GM19372 (cell line): ENCODE measurements at regions not wholly inside any gene's neighbourhood (a gene's known extent, or its start where the extent isn't known, plus 50 kb on each side); places are given as distances from the start of the nearest gene placed in this dataset.

ENCODE experiments used
- ATAC-seq: cut with Tn5 transposase; IDR thresholded peaks from one replicate; pipeline ENCODE4 v1.9.1; 2021; ENCODE audit warnings: mild to moderate bottlenecking, low read depth, moderate library complexity; ENCODE audit not compliant: unreplicated experiment

- ATAC-seq: no peak
Measured at GRCh38 chr13:22454586-22454985, 726.2 kb upstream of the SGCG start.

GRCh38 chr13:22455036-22455435 lies 725.7 kb upstream of the SGCG start:
- ATAC-seq: no peak

DNA sequence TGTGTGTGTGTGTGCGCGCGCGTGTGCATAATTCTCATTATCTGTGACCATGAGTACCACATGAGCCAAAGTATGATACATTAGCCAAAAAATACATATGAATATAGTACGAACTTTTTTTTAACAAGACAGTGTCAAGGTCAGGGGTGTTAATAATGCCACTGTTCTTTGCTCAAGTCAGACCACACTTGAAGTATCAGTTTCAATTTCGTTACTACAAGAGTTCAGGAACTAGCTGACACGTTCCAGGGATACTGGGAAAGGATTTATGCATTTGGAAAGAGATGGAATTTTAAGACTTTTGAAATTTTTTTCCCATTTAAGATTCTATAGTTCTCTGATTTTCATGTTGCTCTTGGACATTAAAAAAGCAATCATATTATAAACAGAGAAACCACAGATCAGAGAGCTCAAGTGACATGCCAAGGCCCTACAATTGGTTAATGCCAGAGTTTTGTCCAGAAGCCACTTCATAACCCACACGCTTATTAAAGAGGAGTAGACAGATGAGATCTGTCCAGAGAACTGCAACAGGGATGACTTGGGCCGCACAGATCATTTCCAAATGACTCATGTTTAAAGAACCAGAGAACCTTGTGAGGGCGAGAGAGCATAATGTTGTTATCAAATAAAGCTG lies 718.8 kb upstream of the SGCG start:
- no peak for ATAC-seq

DNA sequence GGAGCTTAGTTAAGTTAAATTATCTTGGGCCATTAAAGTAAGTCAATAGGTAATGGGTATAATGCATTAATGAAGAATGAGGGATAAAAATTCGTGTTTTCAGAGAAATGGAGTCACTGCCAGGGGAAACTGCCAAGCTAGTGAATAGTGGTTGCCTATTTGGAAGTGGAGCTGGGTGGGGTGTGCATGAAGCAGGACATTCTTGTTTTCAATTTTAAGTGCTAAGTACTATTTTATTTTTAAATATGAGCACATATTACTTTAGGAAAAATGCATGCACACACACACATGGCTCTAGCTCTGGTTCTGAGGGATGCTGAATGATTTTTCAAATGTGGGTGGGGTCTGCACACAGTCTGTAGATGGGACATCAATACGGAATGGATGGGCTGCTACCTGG lies 717.7 kb upstream of the SGCG start:
- no peak for ATAC-seq

- ATAC-seq: no peak
Measured at GRCh38 chr13:22468045-22468444, 712.7 kb upstream of the SGCG start.

DNA sequence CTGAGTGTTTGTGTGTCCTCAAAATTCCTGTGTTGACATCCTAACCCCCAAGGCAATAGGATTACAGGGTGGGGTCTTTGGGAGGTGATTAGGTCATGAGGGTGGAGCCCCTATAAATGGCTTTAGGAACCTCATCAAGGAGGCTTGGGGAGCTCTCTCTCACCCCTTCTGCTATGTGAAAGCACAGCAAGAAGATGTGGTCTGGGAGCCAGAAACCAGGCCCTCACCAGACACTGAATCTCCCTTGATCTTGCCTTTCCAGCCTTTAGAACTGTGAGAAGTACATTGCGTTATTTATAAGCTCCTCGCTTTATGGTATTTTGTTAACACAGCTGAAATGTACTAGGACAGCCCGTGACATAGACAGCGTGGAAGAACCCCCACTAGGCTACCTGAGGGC lies 712.0 kb upstream of the SGCG start:
- no peak for ATAC-seq

GRCh38 chr13:22469452-22469851 lies 711.3 kb upstream of the SGCG start:
- ATAC-seq: no peak

- ATAC-seq: no peak
Measured at GRCh38 chr13:22470075-22470474, 710.7 kb upstream of the SGCG start.

DNA sequence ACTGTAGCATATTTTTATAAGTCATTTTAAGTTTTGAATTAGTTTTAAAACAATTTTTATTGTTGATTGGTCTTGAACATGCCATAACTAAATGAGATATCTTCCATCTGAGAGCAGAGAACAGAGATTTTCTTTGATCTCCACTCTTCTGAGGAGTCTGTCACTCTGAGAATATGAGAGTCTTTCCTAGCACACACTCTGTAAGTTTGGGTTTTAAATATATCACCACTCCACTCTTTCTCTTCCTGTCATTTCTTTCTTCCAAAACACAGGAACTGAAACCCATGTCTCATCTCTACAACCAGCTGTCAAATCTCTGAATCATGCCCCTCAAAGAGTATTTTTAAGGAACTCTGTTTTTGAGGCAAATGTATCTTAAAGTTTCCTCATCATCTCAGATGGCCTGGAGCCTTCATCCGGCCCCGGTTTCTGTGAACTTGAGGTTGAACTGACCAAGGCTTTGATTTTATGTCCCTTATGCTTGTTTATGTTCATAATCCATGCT lies 698.2 kb upstream of the SGCG start:
- ATAC-seq: no peak

GRCh38 chr13:22483276-22483675 lies 697.5 kb upstream of the SGCG start:
- ATAC-seq: no peak

- no peak for ATAC-seq
Measured at GRCh38 chr13:22486490-22486889, 694.3 kb upstream of the SGCG start.

DNA sequence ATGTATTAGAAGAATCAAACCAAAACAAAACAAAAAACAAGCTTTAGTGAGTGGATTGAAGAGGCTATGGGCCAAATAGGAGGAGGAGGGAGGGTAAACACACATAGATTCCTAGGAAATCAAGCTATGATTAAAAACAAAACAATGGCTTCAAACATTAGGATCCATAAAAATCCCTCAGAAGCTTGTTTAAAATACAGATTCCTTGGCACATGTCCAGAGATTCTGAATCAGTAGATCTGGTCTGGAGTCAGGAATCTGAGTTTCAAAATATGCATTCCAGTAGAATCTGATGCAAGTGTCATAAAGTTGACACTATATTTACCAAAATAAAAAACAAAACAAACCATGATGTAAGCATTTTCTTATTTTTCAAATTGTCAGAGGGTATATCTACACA lies 692.8 kb upstream of the SGCG start:
- no peak for ATAC-seq

DNA sequence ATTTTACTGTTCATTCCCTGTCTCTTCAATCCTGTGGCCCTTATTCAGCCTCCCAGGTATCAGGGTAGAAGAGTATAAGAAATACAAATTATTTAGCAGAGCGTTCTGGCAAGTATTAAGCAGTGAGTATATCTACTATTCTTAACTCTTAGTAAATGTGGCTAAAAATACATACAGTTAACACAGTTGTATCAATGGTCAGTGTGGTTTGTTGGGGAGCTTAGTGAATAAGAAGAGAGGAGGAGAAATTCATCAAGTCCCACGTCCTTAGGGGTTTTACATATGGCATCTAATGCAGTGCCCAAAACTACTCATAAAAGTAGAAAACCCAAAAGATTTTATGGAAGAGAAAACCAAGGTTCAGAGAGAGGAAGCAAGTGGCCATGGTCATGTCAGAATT lies 691.0 kb upstream of the SGCG start:
- no peak for ATAC-seq

DNA sequence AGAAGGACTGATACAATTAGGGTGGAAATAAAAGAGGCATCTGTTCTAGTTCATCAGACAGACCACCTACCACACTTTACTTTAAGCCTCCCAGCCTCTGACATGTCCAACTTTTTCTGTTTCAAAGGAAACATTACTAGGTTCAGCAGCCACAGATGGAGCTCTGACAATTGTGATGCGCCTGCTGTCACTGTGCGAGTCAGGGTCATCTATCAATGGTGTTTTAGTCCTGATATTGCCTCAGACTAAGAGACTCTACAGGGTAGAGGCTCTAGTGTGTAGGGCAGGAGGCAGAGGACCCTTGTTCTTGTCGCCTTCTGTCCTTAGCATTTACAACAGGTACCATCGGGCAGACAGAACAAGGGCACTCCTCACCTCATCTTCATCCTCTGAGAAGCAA lies 685.0 kb upstream of the SGCG start:
- ATAC-seq: no peak

DNA sequence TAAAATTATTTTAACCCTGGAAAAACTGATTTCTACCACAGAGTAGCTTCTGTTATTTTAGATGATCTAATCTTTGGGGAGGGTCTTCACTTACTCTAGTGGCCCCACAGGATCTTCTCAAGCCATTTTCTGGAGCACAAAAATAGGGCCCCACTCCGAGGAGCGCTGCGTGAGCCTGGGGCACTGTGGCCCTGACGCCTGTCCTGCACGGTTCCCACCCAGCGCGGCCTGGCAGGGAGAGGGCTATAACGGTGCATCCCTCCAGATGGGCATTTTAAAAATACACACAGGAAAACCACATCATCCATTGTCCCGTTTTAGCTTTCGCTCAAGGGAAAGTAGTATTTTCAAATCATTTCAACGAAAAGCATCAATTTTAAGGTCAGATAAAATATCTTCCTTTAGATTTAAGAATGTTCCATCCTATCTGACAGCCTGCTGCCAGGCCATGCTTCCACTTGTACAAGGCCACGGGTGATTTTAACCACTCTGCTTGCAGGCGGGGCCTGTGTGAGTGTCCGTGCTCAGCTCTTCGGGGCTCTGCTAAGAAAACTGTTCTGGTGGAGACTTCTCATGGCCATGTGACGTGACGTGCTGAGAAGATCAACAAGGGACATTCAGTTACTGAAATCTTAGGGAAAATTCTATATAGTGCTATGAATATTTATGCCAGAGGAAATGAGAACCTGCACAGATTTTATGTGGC lies 683.8 kb upstream of the SGCG start:
- no peak for ATAC-seq

GRCh38 chr13:22497991-22498780 lies 682.6 kb upstream of the SGCG start:
- no peak for ATAC-seq

GRCh38 chr13:22499919-22500318 lies 680.9 kb upstream of the SGCG start:
- no peak for ATAC-seq

DNA sequence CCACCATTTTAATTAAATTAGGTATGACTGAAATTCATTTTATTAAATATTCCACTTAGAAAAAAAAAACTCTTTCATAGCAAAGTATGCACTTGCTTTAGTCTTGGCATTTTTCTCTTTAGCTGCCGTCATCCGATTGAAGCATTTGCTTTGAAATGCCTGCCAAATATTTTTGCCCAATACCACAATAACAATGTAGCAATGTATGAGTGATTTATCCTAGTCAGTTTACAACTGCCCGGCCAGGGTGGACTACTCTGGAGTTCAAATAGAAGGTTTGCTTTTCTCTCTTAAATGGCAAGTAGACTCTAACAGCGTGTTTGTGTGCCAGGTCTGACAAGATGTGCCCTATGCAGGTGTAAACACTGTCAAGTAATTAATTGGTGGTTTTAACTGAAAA lies 675.3 kb upstream of the SGCG start:
- no peak for ATAC-seq

DNA sequence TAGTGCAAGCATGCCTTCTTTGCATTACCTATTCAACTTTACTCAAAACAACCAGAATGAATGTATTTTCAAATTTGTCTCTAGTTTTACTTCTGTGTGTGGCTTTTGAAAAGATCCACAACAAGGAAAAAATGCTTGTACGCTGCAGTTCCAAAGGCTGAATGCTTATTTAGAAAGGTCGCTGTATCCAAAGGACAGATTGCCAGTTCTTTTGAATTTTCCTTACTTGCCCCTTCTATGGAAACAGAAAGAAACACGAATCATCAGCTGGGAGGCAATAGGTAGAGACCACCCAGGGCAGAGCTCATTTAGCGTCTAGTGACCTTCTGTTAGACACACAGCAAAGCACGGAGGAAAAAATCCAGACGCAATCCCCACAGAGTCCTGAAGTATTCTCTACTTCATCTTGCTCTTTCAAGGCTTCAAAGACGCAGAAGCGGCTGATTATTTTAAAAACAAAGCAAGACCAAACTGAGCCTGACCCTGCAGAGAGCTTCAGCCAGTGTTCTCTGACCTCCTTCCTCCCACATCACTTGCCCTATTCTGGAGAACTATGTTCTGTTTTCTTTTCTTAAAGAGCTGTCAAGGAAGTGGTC lies 674.6 kb upstream of the SGCG start:
- no peak for ATAC-seq

GRCh38 chr13:22517544-22517943 lies 663.2 kb upstream of the SGCG start:
- ATAC-seq: no peak

GRCh38 chr13:22536851-22537250 lies 643.9 kb upstream of the SGCG start:
- no peak for ATAC-seq
